ENCODE measurements at regions not wholly inside any gene's neighbourhood (a gene's known extent, or its start where the extent isn't known, plus 50 kb on each side); places are given as distances from the start of the nearest gene placed in this dataset.

- no peak overlapping the region for H3K4me3 ChIP-seq (ENCODE audit: low read depth in 1 of 3, low read length in 3 of 3)
- no peak for DNase-seq (ENCODE audit: low spot score)
These were observed 110.0 kb upstream of the SYN3 start for GRCh38 chr22:33167998-33168790.

GRCh38 chr22:33166206-33166605 lies 108.0 kb upstream of the SYN3 start:
- Histone ChIP-seq H3K27me3 (ENCODE audit: control insufficient read depth in 4 of 4, insufficient read depth in 4 of 4, low read length in 3 of 4) (peaks cover 0 to 5% (median 0%) of the 10 kb centered on the region in 4 donors), H3K4me1 (ENCODE audit: control insufficient read depth in 4 of 4, insufficient read depth in 4 of 4, low read length in 3 of 4) (peaks cover 0 to 7% (median 3%) of the 10 kb centered on the region in 4 donors), H3K36me3 (ENCODE audit: control insufficient read depth in 4 of 4, insufficient read depth in 3 of 4, low read depth in 1 of 4, low read length in 3 of 4) (no peaks in the 10 kb centered on the region), H3K4me3 (ENCODE audit: low read depth in 1 of 3, low read length in 3 of 3) (no peak overlapping the region), H3K27ac (ENCODE audit: low read depth in 1 of 2, low read length in 2 of 2) (no peak overlapping the region), H3K9ac (ENCODE audit: low read depth in 1 of 2, low read length in 2 of 2) (no peak overlapping the region), H3K9me3 (ENCODE audit: control insufficient read depth in 4 of 4, low read length in 3 of 4) (no peaks in the 10 kb centered on the region)
- 71% methylated on average over 7 of the region's 7 CpGs for WGBS
- no peak for DNase-seq (ENCODE audit: low spot score)
- TF ChIP-seq YY1 (IDR thresholded peaks at IDR 0.05) (no peak), JUND (IDR thresholded peaks at IDR 0.05) (no peak), HNF4G (IDR thresholded peaks at IDR 0.05) (no peak), REST (IDR thresholded peaks at IDR 0.05) (no peak), RAD21 (IDR thresholded peaks at IDR 0.05) (no peak), TAF1 (conservative IDR thresholded peaks at IDR 0.05) (no peak), EGR1 (IDR thresholded peaks at IDR 0.05; ENCODE audit: low read depth in 2 of 2) (no peak)

More at GRCh38 chr22:33167998-33168790, 110.0 kb upstream of the SYN3 start:
- Histone ChIP-seq H3K9ac (ENCODE audit: low read depth in 1 of 2, low read length in 2 of 2) (no peak overlapping the region), H3K27ac (ENCODE audit: low read depth in 1 of 2, low read length in 2 of 2) (no peak overlapping the region), H3K4me1 (ENCODE audit: control insufficient read depth in 4 of 4, insufficient read depth in 4 of 4, low read length in 3 of 4) (peaks cover 0 to 7% (median 3%) of the 10 kb centered on the region in 4 donors), H3K9me3 (ENCODE audit: control insufficient read depth in 4 of 4, low read length in 3 of 4) (no peaks in the 10 kb centered on the region), H3K27me3 (ENCODE audit: control insufficient read depth in 4 of 4, insufficient read depth in 4 of 4, low read length in 3 of 4) (peaks cover 0 to 5% (median 0%) of the 10 kb centered on the region in 4 donors), H3K36me3 (ENCODE audit: control insufficient read depth in 4 of 4, insufficient read depth in 3 of 4, low read depth in 1 of 4, low read length in 3 of 4) (no peaks in the 10 kb centered on the region)
- TF ChIP-seq MAX (IDR thresholded peaks at IDR 0.05) (no peak), NR2F2 (IDR thresholded peaks at IDR 0.05) (no peak), TAF1 (conservative IDR thresholded peaks at IDR 0.05) (no peak), YY1 (IDR thresholded peaks at IDR 0.05) (no peak), REST (IDR thresholded peaks at IDR 0.05) (no peak), EGR1 (IDR thresholded peaks at IDR 0.05; ENCODE audit: low read depth in 2 of 2) (no peak), HNF4G (IDR thresholded peaks at IDR 0.05) (no peak), RXRA (IDR thresholded peaks at IDR 0.05) (no peak), JUND (IDR thresholded peaks at IDR 0.05) (no peak), ATF3 (IDR thresholded peaks at IDR 0.05) (no peak), HNF4A (conservative IDR thresholded peaks at IDR 0.05) (no peak), FOXA2 (IDR thresholded peaks at IDR 0.05) (no peak)
- TF ChIP-seq, protein P1, sequence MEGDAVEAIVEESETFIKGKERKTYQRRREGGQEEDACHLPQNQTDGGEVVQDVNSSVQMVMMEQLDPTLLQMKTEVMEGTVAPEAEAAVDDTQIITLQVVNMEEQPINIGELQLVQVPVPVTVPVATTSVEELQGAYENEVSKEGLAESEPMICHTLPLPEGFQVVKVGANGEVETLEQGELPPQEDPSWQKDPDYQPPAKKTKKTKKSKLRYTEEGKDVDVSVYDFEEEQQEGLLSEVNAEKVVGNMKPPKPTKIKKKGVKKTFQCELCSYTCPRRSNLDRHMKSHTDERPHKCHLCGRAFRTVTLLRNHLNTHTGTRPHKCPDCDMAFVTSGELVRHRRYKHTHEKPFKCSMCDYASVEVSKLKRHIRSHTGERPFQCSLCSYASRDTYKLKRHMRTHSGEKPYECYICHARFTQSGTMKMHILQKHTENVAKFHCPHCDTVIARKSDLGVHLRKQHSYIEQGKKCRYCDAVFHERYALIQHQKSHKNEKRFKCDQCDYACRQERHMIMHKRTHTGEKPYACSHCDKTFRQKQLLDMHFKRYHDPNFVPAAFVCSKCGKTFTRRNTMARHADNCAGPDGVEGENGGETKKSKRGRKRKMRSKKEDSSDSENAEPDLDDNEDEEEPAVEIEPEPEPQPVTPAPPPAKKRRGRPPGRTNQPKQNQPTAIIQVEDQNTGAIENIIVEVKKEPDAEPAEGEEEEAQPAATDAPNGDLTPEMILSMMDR (IDR thresholded peaks at IDR 0.05; ENCODE audit: low read depth, low read length, missing input control) = no peak
- WGBS = 29% methylated on average over 4 of the region's 4 CpGs
